ENCODE measurements at regions not wholly inside any gene's neighbourhood (a gene's known extent, or its start where the extent isn't known, plus 50 kb on each side); places are given as distances from the start of the nearest gene placed in this dataset.
"Not testable (repeated sequence)": the region's sequence is repeated elsewhere in the genome, so short reads cannot be mapped to it uniquely, and the experiment has no call there.

DNA sequence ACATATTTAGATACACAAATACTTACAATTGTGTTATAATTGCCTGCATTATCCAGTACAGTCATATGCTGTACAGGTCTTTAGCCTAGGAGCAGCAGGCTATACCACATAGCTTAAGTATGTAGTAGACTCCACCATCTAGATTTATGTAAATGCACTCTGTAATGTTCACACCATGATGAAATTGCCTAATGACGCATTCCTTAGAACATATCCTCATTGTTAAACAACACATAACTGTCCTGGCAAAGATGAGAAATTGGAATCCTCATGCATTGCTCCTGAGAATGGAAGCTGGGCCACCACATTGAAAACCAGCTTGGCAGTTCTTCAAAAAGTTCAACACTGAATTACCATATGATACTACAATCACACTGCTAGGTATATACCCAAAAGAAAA is 1002.8 kb upstream of the CELF2 start:
- no peak for DNase-seq

DNA sequence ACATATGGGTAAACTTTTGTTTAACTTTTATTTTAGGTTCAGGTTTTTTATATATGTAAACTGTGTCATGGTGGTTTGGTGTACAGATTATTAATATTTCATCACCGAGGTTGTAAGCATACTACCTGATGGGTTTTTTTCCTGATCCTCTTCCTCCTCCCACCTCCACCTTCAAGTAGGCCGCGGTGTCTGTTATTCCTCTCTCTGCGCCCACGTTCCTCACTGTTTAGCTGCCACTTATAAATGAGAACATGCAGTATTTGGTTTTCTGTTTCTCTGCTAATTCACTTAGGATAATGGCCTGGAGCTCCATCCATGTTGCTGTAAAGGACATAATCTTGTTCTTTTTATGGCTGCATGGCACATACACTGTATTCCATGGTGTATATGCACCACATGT is 1000.0 kb upstream of the CELF2 start:
- DNase-seq: no peak

DNA sequence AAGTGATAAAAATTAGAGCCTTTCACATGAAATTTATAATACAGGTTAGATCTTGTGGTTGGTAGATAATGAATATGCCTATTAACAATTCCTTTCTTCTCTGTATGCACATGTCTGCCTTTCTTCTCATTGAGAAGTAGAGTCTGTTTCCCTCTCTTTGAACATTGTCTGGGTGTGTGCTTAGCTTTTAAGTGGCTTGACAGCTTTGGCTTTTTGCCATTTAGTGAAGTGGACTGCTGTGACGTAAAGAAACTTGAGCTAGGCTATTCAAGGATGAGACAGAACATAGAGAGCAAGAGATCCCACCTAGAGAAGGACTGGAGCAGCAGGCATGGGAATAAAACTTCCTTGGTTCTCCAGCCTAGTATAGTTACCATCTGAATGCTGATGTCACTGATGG is 996.7 kb upstream of the CELF2 start:
- DNase-seq: no peak

DNA sequence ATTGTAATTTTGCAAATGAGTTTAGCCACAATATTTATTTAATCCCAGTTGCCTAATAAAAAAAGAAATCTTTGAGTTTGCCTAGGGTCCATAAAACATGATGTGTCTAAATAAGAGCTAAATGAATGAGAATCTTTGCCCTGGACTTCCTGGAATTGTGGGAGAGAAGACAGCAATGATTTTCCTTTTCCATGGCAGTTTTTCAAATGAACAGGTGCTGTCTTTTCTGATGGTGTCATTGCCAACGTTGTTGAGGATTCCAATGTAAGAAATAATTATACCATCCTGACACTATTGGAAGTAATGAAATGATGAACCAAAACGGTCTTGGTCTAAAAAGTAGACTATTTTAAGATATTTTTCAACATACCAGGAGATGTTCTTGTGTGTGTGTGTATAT is 984.7 kb upstream of the CELF2 start:
- no peak for DNase-seq

DNA sequence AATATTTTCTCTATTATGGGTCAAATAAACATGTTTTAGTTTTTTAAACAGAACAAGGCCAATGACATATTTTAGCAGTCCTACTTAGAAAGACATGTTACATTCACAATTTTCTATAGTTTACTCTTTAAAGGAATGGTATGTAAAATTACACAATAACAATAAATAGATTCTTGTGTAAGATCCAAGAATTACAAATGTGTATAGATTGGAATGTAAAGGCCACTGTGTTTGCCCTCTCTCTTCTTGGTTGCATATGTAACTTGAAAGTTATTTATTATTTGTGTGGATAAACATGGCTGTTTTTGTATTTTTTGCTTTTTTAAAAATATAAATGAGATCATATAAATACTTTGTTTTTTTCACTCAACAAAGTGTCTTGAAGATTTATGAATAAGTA is 979.3 kb upstream of the CELF2 start:
- DNase-seq: no peak

DNA sequence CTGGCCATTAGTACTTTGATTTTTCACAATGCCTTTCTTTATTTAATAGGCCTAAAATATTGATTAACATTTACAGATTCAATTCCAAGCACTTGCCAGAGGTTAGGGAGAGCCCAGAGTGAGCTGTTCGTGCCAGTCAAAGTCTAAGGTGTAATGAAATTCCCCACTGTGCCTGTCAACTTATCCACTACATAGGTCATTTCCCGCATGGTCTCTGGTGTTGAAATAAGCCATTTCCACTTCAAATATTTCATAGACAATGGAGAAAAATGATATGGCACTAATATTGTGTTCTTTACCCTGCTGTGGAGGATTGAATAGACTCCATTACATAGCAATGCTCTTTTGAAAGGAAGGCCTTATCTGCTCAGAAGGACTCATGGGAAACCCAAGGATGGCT is 978.1 kb upstream of the CELF2 start:
- DNase-seq: no peak

DNA sequence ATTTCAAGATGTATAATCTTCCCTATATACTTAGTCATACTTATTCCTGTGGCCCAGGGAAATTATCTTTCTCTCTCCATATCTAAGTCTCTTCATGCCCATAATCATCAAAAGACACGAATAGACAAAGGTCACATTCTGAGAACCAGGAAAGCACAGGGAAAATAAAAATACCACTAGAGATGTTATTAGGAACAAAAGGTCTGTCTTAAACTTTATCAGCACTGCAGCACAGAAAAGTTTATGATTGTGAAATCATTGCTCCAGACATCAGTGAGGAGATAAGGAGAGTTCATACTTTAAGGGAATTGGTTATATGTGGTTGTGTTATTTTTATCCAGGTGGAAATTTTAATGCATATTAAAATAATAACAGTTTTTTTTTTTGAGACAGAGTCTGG is 974.6 kb upstream of the CELF2 start:
- no peak for DNase-seq

DNA sequence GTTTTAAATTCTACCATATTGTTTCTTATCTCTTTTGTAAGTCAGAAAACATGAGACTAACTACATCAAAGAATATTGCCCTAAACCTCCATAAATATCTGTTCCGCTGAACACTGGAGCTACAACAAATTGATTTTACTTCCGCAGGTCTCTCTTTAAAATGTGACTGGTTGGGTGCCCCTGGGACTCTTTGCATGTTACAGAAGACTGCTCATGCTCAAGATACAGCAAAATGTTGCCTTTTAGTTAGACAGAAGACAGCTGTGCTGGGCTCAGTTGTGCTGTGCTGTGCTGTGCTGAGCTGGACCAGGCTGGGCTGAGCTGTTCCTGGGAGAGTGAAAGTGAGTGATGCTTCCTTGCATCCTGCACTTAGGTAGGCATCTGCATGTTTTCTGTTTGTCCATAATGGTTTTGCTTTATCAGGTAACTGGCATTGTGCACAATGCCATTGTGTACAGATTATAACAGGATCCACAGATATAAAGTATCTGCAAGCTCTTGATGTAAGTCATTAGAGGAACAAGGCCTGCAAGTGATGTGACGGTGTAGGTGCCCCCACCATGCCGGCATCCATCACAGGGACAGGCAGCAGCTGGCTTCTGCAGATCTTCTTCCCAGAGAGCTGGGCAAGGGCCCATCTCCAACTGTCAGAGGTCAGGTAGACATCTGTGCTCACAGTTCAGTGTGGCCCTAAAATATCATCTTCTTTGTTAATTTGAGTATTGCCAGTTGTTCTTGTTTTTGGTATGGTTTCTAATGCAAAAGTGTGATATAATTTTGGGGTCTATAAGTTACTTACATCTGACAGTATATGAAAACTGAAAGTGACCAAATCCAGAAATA is 972.5 kb upstream of the CELF2 start:
- no peak for DNase-seq

DNA sequence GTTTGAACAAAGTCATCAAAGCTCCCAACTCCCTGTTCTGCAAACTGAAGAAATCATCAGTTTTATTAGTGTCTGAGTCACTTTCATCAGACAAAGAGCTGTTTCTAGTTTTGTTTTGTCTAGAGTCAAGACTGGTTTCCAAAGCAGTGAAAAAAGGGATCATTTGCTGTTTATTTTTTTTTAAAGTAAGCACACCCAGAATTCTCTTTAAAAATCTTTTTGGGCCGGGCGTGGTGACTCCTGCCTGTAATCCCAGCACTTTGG is 972.0 kb upstream of the CELF2 start:
- DNase-seq: no peak

DNA sequence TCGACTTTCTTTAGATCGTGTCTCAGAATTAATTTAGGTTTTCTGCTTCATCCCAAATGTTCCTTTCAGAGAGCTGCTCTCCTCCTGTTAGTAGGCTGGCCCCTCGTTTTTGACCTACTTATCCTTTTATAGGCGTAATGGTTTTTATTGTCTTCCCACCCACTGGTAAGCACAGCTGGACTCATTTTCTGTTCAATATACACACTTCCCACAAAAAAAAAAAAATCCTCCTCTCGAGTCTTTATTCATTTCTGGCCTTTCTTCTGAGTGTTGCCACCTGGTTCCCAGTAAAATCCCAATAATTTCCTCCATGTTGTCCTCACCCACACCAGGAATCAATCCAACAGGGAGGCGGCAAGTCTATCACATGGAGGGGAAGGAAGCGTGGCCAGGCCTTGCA is 970.2 kb upstream of the CELF2 start:
- no peak for DNase-seq

DNA sequence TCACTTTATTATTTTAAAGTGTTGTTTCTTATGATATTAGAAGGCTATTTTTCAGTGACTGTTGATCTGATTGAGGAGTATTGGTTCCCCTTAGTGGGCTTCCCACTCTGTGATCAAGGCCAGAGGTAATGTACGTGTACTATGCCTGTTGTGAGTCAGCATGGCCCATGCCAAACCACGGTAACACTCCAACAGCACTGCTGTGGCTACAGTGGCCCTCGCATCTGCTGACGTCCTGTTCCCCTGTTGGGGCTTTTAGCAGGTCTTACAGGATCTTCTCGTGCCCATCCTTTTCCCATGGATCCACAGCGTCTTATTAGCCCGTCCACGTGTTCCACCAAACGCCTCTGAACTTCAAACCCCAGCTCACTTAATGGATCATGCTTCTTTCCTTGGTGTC is 964.6 kb upstream of the CELF2 start:
- no peak for DNase-seq

DNA sequence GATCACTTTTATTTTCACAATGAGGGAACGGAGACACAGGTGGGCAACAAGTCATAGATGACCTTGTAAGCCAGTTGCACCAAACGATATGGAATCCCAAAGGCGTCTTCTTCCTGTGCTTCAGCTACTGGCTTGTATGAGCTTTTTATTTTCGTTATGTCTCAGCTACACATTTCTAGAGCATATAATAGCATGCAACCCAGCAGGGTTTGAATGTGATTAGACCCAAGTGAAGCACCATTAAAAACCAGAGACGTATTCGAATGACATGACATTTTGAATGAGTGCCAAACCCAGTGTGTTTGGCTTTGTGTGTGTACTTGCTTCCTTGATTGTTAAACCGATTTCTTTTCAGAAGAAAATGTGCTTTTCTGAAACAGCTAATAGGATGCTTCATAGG is 963.2 kb upstream of the CELF2 start:
- no peak for DNase-seq

DNA sequence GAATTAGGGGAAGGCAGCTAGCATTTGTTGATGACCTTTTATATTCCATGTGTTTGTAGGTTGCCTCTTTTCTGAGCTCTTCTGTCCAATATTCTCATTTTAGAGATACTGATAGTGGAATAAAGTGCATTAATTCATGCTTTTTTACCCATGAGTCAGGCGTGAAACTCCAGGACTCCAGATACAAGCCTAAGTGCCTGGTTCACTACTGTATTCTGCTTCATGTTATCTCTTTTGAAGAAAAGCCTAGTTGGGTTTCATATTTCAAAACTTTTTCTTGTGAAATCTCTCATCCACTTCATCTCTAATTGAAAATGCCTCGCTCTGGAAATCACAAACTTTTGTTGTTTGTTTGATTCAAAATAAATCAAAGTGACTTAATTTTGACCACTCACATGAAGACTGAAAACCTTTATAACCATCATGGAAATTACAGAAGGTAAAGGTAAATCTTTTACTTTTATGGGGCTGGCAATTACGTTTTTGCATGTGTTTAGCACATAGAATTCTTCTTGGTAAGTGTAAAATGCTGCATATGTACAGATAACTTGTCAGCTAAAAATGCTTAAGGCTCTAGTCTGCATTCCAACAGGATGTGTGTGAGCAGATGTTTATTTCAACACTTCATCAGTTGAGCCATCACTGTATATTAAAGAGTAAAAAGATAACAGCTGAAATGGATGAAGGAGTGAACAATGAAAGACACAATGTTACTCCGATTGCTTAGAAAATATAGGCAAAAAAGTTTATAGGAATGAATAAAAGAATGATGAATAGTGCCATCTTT is 961.8 kb upstream of the CELF2 start:
- DNase-seq: no peak

DNA sequence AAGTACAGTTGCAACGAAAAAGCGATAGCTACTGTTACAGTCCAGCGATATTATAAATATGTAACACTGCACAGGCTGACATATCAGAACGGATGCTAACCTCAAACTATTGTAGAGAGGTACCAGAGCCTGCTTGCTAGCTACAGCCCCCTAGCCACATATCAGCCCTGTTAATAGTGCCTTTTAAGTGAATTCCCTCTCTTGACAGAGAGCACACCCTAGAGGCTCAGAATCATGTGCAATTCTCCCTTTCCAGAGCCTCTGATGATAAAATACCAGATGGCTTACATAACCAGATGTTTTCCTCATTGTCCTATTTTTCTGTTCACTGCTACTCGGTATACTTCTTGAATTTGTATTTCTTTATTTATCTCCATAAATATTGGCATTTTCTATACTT is 960.7 kb upstream of the CELF2 start:
- DNase-seq: no peak

DNA sequence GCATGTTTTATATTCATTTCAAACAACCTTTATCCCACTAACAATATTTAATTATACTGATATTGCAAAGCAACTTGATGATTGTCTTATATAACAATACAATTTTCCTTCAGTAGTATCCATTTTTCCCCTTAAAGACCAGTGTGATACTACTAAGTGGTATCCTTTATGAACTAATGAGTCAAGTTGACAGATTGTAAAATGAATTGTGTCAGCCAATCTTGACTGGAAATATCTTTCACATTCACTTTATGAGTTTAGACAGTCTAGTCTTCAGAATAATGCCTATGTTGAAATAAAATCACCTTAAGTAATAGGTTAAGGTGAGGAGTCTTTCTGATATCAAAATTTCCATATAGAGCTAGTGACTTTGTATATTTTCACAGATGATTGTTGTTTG is 950.0 kb upstream of the CELF2 start:
- DNase-seq: no peak

DNA sequence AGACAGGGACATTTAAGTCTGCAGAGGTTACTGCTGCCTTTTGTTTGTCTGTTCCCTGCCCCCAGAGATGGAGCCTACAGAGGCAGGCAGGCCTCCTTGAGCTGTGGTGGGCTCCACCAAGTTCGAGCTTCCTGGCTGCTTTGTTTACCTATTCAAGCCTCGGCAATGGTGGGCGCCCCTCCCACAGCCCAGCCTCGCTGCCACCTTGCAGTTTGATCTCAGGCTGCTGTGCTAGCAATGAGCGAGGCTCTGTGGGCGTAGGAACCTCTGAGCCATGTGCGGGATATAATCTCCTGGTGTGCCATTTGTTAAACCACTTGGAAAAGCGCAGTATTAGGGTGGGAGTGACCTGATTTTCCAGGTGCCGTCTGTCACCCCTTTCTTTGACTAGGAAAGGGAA is 942.8 kb upstream of the CELF2 start:
- DNase-seq: not testable (repeated sequence)

DNA sequence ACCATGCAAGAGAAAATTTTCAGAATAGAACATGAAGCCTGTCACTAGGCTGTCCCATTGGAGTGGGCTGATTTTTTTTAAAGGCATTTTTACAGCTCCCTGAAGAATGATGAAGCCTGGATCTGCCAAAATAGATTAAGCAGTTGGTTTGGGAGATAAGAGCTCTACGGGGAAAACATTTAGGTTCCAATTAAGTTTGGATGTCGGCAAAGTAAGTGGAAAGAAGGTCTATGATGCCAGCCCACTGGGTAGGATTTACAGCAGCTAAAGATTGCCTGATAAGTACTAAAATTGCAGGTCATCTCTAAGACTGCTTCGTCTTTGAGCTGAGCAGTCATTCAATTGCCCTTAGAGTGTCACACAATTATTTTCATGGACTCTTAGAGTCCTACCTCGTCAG is 939.2 kb upstream of the CELF2 start:
- DNase-seq: peak; percentile 3

DNA sequence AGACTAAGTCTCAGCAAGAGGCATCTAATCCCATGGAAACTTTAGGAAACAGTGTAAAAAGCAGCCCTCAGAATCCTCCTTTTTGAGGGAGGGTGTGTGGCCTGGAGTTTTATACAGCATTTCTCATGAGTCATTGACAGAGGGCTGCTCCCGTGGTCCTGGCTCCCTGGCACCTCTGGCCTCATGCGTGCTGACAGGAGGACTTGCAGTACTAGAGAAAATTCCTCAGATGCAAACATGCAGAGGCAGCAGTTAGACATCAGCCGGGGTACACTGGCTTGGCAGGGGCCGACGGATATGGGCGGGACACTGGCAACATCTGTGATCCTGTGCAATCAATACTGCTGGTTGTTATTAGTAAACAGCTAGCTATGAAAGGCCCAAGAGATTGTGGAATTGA is 925.1 kb upstream of the CELF2 start:
- no peak for DNase-seq

DNA sequence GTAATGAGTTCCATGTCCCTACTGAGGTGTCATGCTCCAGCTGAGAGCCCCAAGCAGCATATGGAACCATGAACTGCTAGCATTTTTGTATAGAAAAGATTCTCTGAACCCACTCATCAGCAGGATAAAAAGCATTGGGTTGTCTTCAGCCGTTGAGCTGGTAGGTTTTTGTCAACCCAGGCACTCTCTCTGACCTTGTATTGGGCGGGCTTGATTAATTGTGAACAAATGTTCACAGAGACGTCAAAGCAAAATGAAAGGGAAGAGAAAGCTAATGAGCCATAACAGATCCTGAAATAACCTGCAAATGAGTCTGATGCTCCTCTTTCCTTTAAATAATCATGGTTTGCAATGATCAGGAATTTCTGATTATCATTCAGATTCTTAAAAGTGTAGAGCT is 924.7 kb upstream of the CELF2 start:
- DNase-seq: no peak

DNA sequence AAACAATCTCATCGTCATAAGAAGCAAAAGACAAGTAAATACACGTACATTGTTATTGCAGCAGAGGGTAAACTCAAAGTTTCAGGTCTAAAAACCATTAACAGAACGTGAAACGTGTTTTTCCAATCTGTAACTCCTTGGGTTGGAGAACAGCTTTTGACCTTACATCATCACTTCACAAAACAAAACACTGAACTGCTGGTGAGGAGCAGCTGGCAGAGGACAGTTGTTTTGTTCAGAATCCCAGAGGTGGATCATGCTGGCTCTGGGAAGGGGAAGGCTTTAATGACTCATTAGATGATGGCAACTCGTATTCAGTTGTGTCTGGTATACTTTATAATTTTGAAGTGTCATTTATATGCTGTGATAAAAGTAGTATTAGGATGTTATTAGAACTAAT is 923.0 kb upstream of the CELF2 start:
- no peak for DNase-seq

DNA sequence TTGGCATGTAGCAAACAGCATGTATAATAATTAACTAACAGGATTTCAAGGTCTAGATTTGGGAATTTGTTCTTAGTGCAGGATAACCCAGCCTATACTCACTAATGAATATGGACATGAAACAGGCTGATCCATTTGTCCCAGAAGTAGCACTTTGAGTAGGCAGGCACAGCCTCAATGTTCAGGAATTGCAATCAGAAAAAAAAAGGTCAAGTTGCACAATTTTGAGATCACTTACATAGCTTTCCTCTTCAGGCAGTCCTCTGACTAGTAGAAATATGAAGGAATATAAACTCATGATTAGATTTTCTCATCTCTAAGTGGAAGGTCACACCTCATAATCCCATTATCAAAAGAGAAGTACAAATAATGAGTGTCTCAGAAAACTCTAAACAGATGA is 921.4 kb upstream of the CELF2 start:
- DNase-seq: no peak

DNA sequence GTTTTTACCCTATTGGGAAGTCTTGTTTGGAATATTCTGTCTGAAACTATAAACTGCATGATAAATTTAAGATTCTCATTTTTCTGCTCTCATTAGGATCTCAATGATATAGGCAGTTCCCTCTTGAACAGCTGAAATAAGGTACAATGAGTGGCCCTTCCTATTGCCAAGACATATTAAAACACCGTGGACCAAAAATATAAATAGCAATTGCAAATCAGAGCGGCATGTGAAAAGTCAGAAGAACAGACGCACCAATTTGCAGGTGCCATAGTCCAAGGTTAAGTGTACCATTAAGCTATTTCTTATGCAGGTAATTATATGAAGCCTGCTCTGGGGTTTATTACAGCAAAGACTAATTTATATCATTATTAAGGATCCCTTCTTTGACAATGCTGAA is 920.8 kb upstream of the CELF2 start:
- no peak for DNase-seq

DNA sequence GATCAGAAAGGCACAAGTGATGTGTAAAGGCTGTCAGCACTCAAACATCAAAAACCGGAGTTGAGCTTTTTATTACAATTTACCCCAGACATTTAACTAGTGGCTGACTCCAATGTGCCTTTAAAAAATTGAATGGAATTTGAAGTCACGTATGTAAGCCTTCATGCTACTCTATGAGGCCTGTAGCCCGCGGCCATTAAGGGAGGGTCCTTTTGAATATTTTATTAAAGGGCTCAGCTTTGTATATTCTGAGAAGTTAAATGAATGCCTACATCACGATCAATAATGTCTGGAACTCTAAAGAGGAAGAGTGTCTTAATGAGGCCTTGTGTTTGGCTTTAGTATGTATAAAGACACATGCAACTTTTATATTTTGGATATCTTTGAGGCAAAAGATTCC is 916.6 kb upstream of the CELF2 start:
- no peak for DNase-seq

DNA sequence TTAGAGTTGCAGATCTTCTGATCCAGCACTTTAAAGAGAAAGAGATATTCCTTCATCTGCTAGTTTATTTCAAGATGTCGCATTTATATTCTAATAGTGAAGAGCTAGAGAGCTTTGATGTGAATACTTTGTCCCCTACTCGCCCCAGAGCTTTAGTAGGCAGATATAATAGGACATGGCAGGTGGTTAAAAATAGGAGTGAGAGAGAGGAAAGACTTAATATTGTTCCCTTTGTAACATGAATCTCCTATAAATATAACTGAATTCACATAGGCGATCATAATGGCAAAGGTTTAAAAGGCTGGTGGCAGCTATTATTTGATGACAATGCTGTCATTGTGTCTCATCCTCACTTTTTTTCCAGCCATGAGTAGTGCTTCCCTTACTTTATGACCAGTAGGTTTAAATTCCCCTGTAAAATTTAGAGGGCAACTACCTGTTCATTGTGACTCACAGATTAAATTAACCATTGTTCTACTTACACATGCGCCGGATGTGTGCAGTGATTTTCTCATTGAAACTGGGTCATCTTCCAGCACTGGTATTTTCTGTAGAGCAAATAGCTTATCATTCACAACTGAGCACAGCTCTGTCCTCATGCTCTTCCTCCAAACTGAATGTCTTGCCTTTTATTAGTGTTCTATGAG is 906.7 kb upstream of the CELF2 start:
- no peak for DNase-seq
